Erythroblast (primary cell): ENCODE measurements at regions not wholly inside any gene's neighbourhood (a gene's known extent, or its start where the extent isn't known, plus 50 kb on each side); places are given as distances from the start of the nearest gene placed in this dataset.

Experiments used
- DNase-seq, 2 experiments: peaks; one replicate each; lab custom pipeline; 2025; lab: John Stamatoyannopoulos, UW
- GATA1 ChIP-seq: IDR thresholded peaks from 2 replicates; pipeline ENCODE4 v1.6.1; 2011; ENCODE audit warnings: low read depth, mild to moderate bottlenecking, control low read depth, low read length, moderate library complexity
- POLR2A ChIP-seq: IDR thresholded peaks from 2 replicates; pipeline ENCODE4 v1.6.1; 2011; ENCODE audit warnings: mild to moderate bottlenecking, low read length

DNA sequence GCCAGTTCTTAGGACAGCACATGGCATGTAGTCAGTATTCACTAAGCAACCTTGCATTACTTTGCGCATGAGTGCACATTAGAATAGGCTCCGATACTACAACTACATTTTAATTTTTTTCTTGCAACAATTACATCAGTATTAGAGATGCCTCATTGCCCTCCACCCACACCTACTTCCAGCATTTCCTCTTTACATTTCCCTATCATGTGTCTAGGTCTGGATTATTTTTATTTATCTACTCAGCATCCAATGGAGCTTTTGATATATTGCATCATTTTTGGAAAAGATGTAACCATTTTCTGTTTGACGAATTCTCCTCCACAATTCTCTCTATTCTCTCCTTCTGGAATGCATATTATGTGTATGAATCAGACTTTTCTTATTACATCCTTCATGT is 258.2 kb upstream of the GLI3 start:
- TF ChIP-seq POLR2A = no peak
- TF ChIP-seq GATA1 = no peak
- DNase-seq = no peak

DNA sequence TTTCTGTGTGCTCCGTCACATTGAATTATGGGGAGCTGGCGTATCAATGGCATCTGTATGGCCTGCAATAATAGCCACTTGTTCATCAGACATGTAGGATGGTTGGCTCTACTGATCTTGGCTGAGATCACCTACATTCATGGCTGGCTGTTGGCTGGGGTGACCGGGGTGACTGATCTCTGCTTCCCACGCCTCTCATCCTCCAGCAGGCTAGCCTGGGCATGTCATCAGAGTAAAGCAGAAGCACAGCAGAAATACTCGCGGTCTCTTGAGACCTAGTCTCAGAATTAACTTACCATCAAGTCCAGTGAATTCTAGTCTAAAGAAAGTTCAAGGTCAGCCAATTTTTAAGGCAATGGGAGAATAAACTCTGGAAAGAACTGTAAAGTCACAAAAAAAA is 257.7 kb upstream of the GLI3 start:
- no peak for DNase-seq

DNA sequence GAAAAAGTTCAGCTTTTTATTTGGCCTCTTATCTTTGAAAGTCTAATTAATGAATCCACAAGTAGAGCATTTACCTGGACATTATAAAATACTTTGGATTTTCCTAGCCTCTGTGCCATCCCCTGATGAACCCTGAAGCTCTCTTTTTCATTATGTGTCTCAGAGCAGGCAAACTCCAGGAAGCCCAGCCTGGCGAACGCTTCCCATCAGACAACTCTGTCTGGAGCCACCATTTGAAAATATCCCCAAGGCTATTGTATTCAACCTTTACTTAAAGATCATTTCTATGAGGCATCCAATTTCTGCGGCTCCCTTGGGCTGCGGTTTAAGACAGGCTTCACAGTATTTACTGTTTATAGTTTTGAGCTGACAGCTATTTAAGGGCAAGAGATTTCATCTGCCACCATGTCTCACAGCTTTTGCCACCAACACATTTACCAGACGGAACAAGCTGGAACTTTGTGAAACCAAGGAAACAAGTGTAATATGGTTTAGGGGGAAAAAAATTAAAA is 257.2 kb upstream of the GLI3 start:
- no peak for TF ChIP-seq POLR2A
- no peak for TF ChIP-seq GATA1
- no peak for DNase-seq

More for the DNA sequence above, 257.7 kb upstream of the GLI3 start:
- TF ChIP-seq POLR2A (no peak), GATA1 (no peak)

DNA sequence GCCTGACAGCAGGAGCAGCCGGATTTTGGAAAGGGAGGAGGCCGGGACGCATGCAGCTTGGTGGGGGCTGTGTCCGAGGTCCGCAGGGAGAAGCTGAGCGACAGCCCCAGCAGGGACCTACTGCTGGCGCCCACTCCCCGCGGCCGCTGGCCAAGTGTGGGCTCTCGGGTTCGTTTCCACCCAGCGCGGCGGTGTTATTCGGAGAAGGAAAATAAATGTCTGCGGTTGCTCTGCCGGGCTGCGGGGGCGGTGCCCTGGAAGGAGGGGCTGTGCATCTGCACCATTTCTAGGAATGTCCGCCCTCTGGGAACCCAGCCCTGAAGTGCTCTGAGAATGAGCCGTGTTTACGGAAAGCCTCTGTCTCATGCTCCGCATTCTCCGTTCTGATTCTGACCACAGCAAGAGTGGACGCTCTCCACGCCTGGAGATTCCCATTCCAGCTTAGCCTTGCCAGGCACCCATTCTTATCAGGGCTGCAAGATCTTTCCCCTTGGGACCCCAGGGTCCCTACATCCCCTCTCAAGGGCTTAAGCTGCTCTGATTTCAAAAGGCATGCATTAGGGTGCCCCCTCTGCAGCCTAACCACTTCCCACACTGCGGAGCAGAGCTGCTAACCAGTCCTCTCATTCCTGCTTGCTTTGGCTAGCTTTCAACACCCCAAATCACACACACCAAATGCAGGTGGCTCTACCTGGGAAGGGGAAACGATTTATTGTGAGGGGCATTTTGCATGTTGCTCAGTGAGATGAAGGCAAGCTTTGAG is 256.6 kb upstream of the GLI3 start:
- DNase-seq = no peak
- TF ChIP-seq POLR2A (no peak), GATA1 (no peak)

DNA sequence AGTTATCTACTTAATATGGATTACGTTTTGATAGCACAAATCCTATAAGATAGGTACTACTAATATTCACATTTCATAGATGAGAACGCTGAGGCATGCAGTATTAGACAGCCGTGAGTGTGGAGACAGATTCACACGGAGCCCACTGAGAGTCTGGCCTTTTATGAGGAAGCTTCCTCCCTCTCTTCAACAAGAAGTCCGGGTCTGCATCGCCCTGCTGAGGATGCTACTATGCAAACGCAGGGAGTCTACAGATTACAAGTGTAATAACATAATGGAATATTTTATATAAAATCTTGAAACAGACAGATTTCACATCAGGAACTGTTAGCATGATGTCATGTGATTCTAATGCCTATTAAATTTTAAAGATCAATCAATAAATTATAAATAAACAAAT is 255.9 kb upstream of the GLI3 start:
- DNase-seq = no peak
- TF ChIP-seq GATA1 (no peak), POLR2A (no peak)

DNA sequence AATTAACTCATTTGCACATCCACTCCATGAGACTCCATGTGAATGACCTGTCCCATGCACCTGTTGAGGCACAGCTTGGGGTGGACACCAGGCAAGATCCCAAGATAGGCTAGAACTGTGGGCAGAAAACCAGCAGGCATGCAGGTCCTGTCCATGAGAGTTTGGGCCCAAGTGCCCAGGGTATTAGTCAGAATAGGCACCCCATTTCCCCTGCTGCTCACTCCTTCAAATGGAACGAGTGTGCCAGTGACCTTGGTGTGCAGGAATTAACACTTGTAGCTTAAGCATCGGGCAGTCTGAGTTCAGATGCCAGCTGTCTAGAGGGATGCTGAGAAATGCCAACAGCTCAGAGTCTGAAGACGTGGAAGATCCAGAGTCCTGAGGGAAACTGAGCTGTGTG is 254.1 kb upstream of the GLI3 start:
- DNase-seq = no peak
- TF ChIP-seq GATA1 (no peak), POLR2A (no peak)

DNA sequence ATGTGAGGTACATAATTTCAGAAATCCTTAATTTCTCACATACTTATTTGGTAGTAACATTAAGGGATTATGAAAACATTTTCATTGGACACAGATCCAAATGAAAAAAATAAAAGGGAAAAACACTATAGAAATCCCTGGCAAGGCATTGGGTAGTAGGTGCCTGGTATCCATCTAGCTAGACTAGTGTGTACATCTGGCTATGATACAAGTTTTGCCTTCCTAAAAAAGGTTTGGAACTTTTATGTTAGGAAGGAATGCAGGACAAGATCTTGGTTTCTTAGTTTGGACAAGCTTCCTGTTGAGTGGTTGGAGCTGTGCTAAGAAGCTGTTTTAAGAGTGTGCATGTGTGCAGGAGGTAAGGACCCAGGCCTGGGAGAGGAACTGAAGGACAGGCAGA is 252.3 kb upstream of the GLI3 start:
- TF ChIP-seq GATA1 (no peak), POLR2A (no peak)
- DNase-seq = no peak

DNA sequence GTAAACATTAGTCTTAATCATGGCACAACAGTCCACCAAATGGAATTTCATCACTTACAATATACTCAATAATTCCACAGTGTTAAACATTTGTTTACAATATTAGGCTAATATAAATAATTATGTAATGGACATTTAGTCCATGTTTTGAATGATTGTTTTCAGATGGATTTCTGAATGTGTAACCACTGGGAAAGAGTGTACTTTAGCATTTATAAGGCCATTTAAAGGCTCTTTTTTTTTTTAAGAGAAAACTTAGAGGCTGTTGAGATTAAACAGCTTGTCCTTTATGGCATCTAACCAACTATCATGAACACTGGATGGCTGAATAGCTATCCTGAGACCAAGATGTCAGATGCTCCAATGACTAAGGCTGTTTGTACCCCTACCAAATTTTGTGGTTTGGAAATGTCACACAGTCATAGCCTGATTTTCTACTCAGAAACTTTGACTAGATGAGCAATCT is 248.3 kb upstream of the GLI3 start:
- no peak for TF ChIP-seq GATA1
- no peak for TF ChIP-seq POLR2A
- DNase-seq = no peak

DNA sequence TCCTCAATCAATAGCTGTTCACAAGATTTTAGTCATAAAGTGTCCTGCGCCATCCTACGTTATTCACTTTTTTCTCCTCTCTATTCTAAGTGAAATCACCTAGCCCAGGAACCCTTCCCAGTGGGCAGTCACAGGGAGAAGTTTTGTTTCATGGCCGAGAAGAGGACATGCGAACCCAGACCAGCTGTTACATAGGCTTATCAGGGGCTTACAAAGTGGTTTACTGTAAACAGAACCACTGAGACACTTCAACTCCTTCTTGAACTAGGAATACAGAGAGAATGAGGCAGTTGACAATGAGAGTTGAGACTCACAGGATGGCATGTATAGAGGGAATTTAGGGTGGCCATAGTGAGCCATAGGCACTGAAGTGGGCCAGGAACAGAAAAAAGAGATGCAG is 246.9 kb upstream of the GLI3 start:
- TF ChIP-seq GATA1 = no peak
- TF ChIP-seq POLR2A = no peak

DNA sequence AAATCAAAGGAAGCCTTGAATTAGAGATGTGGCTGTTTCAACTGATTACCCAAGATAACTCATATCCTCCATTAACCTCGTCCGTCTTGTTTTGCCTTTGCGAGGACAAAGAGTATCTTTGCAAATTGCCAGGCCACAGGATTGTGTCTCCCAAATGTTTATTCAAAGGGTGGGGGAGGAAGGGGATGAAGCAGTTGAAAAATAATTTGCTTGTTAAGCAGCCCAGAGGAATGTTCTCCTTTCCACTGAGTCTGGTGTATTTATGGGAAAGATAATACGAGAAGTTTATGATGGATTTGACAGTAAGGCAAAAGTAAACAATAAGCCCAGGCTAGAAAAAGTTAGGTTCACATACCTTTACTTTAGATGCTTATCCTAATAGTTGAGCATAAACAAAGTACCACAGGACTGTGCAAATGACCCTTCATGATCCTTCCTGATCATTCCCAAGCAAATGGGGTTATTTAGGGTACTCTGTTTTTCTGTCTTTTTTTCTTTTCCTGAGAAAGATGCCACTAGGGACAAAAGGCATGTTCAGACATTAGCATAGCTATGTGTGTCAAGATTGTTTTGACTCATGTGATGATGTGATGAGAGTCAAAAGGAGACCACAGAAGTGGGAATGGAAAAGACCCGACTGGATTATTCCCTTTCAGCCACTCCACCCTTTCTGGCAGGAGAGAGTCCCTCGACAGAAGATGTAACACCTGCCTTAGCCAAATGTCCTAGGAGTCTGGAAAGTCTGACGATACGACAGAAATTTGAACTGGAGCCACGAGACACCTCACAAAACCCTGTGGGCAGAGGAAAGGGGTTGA is 243.0 kb upstream of the GLI3 start:
- TF ChIP-seq GATA1 (no peak), POLR2A (no peak)
- no peak for DNase-seq

More for the DNA sequence above, 246.9 kb upstream of the GLI3 start:
- no peak for DNase-seq

DNA sequence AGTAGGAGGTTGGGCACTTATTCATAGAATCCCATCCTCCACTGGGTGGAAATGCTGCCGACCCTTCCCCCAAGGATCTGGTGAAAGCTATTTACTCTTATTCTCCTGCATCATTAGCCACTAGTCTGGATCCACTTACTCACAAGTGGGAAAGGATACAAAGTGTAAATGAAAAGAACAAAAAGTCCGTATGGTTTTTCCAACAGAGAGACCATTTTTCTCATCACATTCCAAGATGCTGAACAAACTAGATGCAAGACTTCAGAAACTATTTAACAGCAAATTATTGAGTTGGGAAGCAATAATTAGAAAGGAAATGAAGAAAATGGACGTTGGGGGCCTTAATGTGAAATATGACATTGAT is 242.4 kb upstream of the GLI3 start:
- no peak for DNase-seq
- no peak for TF ChIP-seq GATA1
- TF ChIP-seq POLR2A = no peak

DNA sequence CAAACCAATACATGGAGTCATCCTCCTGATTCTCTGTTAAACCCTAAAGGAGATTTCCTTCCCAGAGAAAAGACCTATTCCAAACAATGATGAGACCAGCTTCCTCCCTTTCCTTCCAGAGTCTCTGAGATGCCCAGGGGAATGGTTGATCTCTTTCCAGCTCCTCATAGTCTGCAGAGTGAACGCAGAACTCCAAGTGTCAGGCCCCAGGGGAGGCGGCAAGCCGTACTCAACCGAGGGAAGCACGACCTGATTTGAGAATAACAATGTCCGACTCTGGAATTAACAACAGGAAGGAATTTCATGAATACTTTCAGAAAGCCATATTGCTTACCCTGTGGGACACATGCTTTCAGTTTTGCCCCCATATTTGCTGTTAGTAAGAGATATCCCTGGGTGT is 241.7 kb upstream of the GLI3 start:
- no peak for TF ChIP-seq GATA1
- no peak for TF ChIP-seq POLR2A
- DNase-seq = no peak

DNA sequence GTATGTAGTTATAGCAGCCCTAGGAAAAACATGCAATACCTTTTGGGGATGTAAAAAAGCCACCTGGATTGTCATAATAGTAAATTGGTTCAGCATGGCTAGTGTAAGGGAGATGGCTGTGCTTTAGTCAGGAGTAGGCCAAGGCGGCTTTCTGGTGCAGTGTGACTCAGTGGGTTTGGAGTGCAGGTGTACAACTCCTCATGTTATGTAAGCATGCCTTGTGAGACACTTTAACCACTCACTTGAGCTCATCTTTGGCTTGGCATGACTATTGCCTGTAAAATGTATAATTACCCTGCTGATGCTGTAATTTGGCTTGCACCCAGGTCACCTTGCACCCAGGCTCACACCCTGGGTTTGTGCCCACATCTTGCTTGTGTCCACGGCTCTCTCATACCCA is 239.2 kb upstream of the GLI3 start:
- TF ChIP-seq POLR2A = no peak
- TF ChIP-seq GATA1 = no peak

DNA sequence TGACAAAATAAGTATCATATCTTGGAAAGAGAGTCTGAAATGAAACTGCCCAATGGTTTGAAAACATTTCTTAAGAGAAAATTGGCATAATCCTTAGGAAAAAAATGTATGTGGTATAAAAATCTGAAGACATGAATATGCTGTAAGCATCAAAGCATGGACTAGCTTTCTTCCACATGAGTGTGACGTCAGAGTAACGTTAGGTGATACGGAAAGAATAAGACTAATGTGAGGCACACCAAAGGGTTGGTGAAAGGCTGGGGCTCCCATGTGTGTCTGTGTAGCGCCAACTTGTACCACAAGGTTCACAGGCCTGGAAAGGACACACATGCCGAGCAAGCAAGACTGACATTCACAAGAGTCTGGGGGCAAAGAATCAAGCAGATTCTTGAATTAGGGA is 238.1 kb upstream of the GLI3 start:
- TF ChIP-seq POLR2A (no peak), GATA1 (no peak)
- DNase-seq = no peak

More for the DNA sequence above, 239.2 kb upstream of the GLI3 start:
- DNase-seq = no peak

DNA sequence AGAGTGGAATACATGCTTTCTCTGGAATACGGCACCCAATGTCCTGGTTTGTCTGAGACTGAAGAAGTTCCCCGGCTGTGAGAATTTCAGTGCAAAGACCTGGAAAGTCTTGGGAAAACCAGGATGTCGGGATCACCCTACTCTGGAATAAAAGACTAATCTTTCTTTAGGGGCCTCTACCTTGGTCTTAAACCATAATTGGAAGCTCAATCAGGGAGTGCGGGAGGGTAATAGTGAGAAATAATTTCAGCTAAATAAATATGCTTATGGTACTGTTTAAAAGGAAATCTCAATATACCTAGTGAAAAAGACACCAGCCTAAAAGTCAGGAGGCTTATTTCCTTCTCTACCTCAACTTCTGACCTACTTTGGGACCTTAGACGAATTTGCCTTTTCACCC is 236.1 kb upstream of the GLI3 start:
- DNase-seq = no peak
- TF ChIP-seq GATA1 (no peak), POLR2A (no peak)
